ENCODE measurements at regions not wholly inside any gene's neighbourhood (a gene's known extent, or its start where the extent isn't known, plus 50 kb on each side); places are given as distances from the start of the nearest gene placed in this dataset.

- Histone ChIP-seq H3K36me3 (replicated peaks; ENCODE audit: insufficient read depth, low read depth) (no peaks in the 10 kb centered on the region), H3K4me2 (no peak overlapping the region), H3K9me2 (replicated peaks; ENCODE audit: insufficient read depth) (no peaks in the 10 kb centered on the region), H2AFZ (no peak overlapping the region), H3K4me1 (ENCODE audit: insufficient read depth) (no peaks in the 10 kb centered on the region), H3K27me3 (no peaks in the 10 kb centered on the region), H3K9me3 (ENCODE audit: low read depth) (no peaks in the 10 kb centered on the region), H3K79me2 (no peaks in the 10 kb centered on the region), H4K20me1 (ENCODE audit: insufficient read depth, poor library complexity, severe bottlenecking) (no peaks in the 10 kb centered on the region), H3K27ac (no peak overlapping the region), H3K4me3 (no peak overlapping the region)
- no peak for TF ChIP-seq EZH2 (IDR thresholded peaks at IDR 0.05; ENCODE audit: borderline replicate concordance)
- TF ChIP-seq CTCF (IDR thresholded peaks at IDR 0.05; ENCODE audit: poor library complexity): no peak
- no peak for TF ChIP-seq EZH2phosphoT487 (IDR thresholded peaks at IDR 0.05; ENCODE audit: low read depth, severe bottlenecking, unreplicated experiment)
- 86% methylated on average over 1 of the region's 1 CpG for WGBS (ENCODE audit: low lambda C conversion rate, missing lambda C conversion rate)
- DNase-seq (ENCODE audit: low spot score): no peak
These were observed 113.3 kb upstream of the SOX5 start for GRCh38 chr12:24062642-24063245.

GRCh38 chr12:24060089-24060488 lies 110.6 kb upstream of the SOX5 start:
- Histone ChIP-seq H2AFZ (no peak overlapping the region), H3K36me3 (replicated peaks; ENCODE audit: insufficient read depth, low read depth) (no peaks in the 10 kb centered on the region), H3K79me2 (no peaks in the 10 kb centered on the region), H3K27me3 (no peaks in the 10 kb centered on the region), H3K9me3 (ENCODE audit: low read depth) (no peaks in the 10 kb centered on the region), H3K9me2 (replicated peaks; ENCODE audit: insufficient read depth) (no peaks in the 10 kb centered on the region), H4K20me1 (ENCODE audit: insufficient read depth, poor library complexity, severe bottlenecking) (no peaks in the 10 kb centered on the region), H3K4me1 (ENCODE audit: insufficient read depth) (no peaks in the 10 kb centered on the region), H3K4me2 (no peak overlapping the region), H3K27ac (no peak overlapping the region), H3K4me3 (no peak overlapping the region)
- DNase-seq (ENCODE audit: low spot score): no peak
- no peak for TF ChIP-seq EZH2 (IDR thresholded peaks at IDR 0.05; ENCODE audit: borderline replicate concordance)
- TF ChIP-seq CTCF (IDR thresholded peaks at IDR 0.05; ENCODE audit: poor library complexity): no peak
- no peak for TF ChIP-seq EZH2phosphoT487 (IDR thresholded peaks at IDR 0.05; ENCODE audit: low read depth, severe bottlenecking, unreplicated experiment)
- 96% methylated on average over 1 of the region's 1 CpG for WGBS (ENCODE audit: low lambda C conversion rate, missing lambda C conversion rate)

DNA sequence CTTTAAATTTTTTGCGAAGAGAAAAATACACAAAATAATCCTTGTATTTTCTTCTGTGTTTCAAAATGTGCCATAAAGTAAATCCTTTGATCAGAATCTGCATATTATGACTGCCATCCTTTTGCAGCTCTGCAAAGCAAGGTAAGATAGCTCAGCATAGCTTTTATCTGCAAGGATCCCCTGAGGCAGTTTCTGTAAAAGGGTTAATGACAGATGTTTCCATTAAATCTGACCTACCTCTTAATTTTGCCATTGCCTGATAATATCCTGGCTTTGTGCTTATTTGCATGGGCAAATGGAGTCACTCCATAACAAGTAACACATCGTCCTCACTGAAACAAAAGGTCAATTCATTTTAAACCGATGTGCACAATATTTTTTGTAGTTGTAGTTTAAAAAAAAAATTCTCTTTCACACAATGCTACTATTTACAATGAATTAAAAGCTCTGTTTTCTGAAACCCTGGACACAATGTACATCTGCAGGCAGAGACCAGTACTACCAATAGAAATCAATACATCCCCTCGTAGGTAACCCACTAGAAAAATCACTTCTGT lies 108.5 kb upstream of the SOX5 start:
- H2AFZ ChIP-seq: no peak overlapping the region
- no peak for DNase-seq (ENCODE audit: low spot score)
- H3K36me3 ChIP-seq (replicated peaks; ENCODE audit: insufficient read depth, low read depth): no peaks in the 10 kb centered on the region
- H3K27me3 ChIP-seq: no peaks in the 10 kb centered on the region
- no peaks in the 10 kb centered on the region for H3K79me2 ChIP-seq
- no peak overlapping the region for H3K4me2 ChIP-seq
- no peaks in the 10 kb centered on the region for H3K9me2 ChIP-seq (replicated peaks; ENCODE audit: insufficient read depth)
- H3K4me3 ChIP-seq: no peak overlapping the region
- no peaks in the 10 kb centered on the region for H3K4me1 ChIP-seq (ENCODE audit: insufficient read depth)
- WGBS (ENCODE audit: low lambda C conversion rate, missing lambda C conversion rate): 59% methylated on average over 4 of the region's 4 CpGs
- no peaks in the 10 kb centered on the region for H4K20me1 ChIP-seq (ENCODE audit: insufficient read depth, poor library complexity, severe bottlenecking)
- H3K9me3 ChIP-seq (ENCODE audit: low read depth): no peaks in the 10 kb centered on the region
- no peak overlapping the region for H3K27ac ChIP-seq
- TF ChIP-seq EZH2 (IDR thresholded peaks at IDR 0.05; ENCODE audit: borderline replicate concordance) (no peak), EZH2phosphoT487 (IDR thresholded peaks at IDR 0.05; ENCODE audit: low read depth, severe bottlenecking, unreplicated experiment) (no peak), CTCF (IDR thresholded peaks at IDR 0.05; ENCODE audit: poor library complexity) (no peak)
